ENCODE measurements at regions not wholly inside any gene's neighbourhood (a gene's known extent, or its start where the extent isn't known, plus 50 kb on each side); places are given as distances from the start of the nearest gene placed in this dataset.

- TF ChIP-seq CTCF (conservative IDR thresholded peaks at IDR 0.05; ENCODE audit: low read length) (no peak), EZH2phosphoT487 (IDR thresholded peaks at IDR 0.05; ENCODE audit: borderline replicate concordance, low read depth, low read length) (no peak)
These were observed 1671.0 kb upstream of the B3GALT2 start for GRCh38 chr1:194857413-194857812.
